K562 (cell line): ENCODE measurements at regions not wholly inside any gene's neighbourhood (a gene's known extent, or its start where the extent isn't known, plus 50 kb on each side); places are given as distances from the start of the nearest gene placed in this dataset.

ENCODE experiments used
- ATAC-seq: fragments of 200-7000 bp; cut with Tn5 transposase; 3 replicates; pipeline ENCODE4 v1.9.1; 2020; ENCODE audit warnings: moderate library complexity
- BruUV-seq: library from RNA; stranded (reverse); fragments of 400-500 nt; replicated peaks from 2 replicates; lab custom pipeline; 2021; lab: Mats Ljungman, UMichigan
- CTCF ChIA-PET: fragments of 300-600 bp; formaldehyde crosslinking; extraction: SDS; loops from one replicate; lab custom pipeline; 2021; ENCODE audit warnings: low intra/inter-chr PET ratio; lab: Yijun Ruan, JAX
- POLR2A ChIA-PET: fragments of 300-600, 350-650 bp; sonication (Branson Sonifier 250); formaldehyde crosslinking; extraction: SDS; loops from one replicate; lab custom pipeline; 2021; ENCODE audit warnings: antibody characterized with exemption, inconsistent platforms; lab: Yijun Ruan, JAX
- DNase-seq, 4 experiments: peaks; one replicate each; pipeline versions ENCODE4 v3.0.0 to v3.0.0-alpha.2; 2011 to 2018; ENCODE audit warnings: low spot score in 3 of 4, mixed read lengths in 3 of 4; ENCODE audit errors: extremely low read depth in 1 of 4
- FAIRE-seq: peaks from 2 replicates; lab custom pipeline; 2011; peaks lifted over from hg19 to GRCh38; lab: Jason Lieb, UNC
- H2AFZ ChIP-seq: 2 replicates; pipeline ENCODE4 v1.6.0; 2011; ENCODE audit warnings: low read depth, low read length, control low read depth, inconsistent platforms
- H3K27ac ChIP-seq: fragments of 200-600 bp; 3 replicates; pipeline ENCODE4 v1.8.0; 2011; ENCODE audit warnings: low read depth, mild to moderate bottlenecking, control low read depth, inconsistent platforms, low read length, moderate library complexity, mixed read lengths; ENCODE audit errors: extremely low read depth
- H3K27me3 ChIP-seq, 2 experiments: fragments of 300-600 bp in 1 of 2; 2 replicates in 1 of 2; 3 replicates in 1 of 2; pipeline versions ENCODE4 v1.6.0 to v1.8.0; 2011; ENCODE audit warnings: inconsistent platforms in 2 of 2, low read length in 2 of 2, mild to moderate bottlenecking in 1 of 2, mixed read lengths in 1 of 2, moderate library complexity in 1 of 2; ENCODE audit not compliant: control insufficient read depth in 2 of 2, insufficient read depth in 2 of 2
- H3K36me3 ChIP-seq: fragments of 300-600 bp; 3 replicates; pipeline ENCODE4 v1.8.0; 2011; ENCODE audit warnings: mild to moderate bottlenecking, low read length, inconsistent platforms; ENCODE audit not compliant: control insufficient read depth, insufficient read depth
- H3K4me1 ChIP-seq, 2 experiments: fragments of 200-600 bp in 1 of 2; replicated peaks in 1 of 2; 2 replicates in 1 of 2; 3 replicates in 1 of 2; pipeline versions ENCODE4 v1.5.1 to v1.8.0; 2011; ENCODE audit warnings: inconsistent platforms in 2 of 2, low read length in 2 of 2, mild to moderate bottlenecking in 1 of 2, mixed read lengths in 1 of 2, moderate library complexity in 1 of 2; ENCODE audit not compliant: control insufficient read depth in 2 of 2, insufficient read depth in 2 of 2
- H3K4me2 ChIP-seq: 2 replicates; pipeline ENCODE4 v1.6.1; 2011; ENCODE audit warnings: low read length, control low read depth, inconsistent platforms, mixed read lengths; ENCODE audit not compliant: insufficient read depth
- H3K4me3 ChIP-seq: fragments of 200-600 bp; sonication (generic), shearing (Covaris generic); 2 replicates; pipeline ENCODE4 v1.5.1; 2016; ENCODE audit warnings: control low read depth, inconsistent platforms
- H3K79me2 ChIP-seq: fragments of 200-600 bp; 3 replicates; pipeline ENCODE4 v1.8.0; 2011; ENCODE audit warnings: low read length, inconsistent platforms; ENCODE audit not compliant: control insufficient read depth, insufficient read depth
- H3K9ac ChIP-seq, 2 experiments: 2 replicates each; pipeline versions ENCODE4 v1.6.0 to v1.6.1; 2011; ENCODE audit warnings: low read depth in 2 of 2, low read length in 2 of 2, control low read depth in 1 of 2, inconsistent platforms in 1 of 2, mild to moderate bottlenecking in 1 of 2, mixed read lengths in 1 of 2; ENCODE audit not compliant: insufficient read depth in 1 of 2
- H3K9me1 ChIP-seq: one replicate; pipeline ENCODE4 v1.6.0; 2011; ENCODE audit warnings: inconsistent platforms, mild to moderate bottlenecking, low read length, moderate library complexity; ENCODE audit not compliant: control insufficient read depth, insufficient read depth
- H3K9me3 ChIP-seq: replicated peaks from 2 replicates; pipeline ENCODE4 v1.5.1; 2011; ENCODE audit warnings: low read depth, low read length, inconsistent platforms; ENCODE audit not compliant: control insufficient read depth, insufficient read depth
- H4K20me1 ChIP-seq: replicated peaks from 2 replicates; pipeline ENCODE4 v1.6.1; 2011; ENCODE audit warnings: low read length, inconsistent platforms, mixed read lengths; ENCODE audit not compliant: control insufficient read depth, insufficient read depth
- CREB1 ChIP-seq, 2 experiments: sonication (generic) in 1 of 2; formaldehyde crosslinking in 1 of 2; IDR thresholded peaks; 2 replicates each; pipeline versions ENCODE4 v1.6.1 to v1.8.0; 2012 to 2022; ENCODE audit warnings: inconsistent platforms in 1 of 2, mild to moderate bottlenecking in 1 of 2, missing genetic modification reagents in 1 of 2, moderate library complexity in 1 of 2
- CREBBP ChIP-seq: IDR thresholded peaks from one replicate; pipeline ENCODE4 v1.6.1; 2012; ENCODE audit warnings: low read depth, mild to moderate bottlenecking, control low read depth, inconsistent platforms, low read length
- GABPA ChIP-seq: fragments of 200-800 bp; sonication (Bioruptor generic); conservative IDR thresholded peaks from 2 replicates; pipeline ENCODE4 v1.6.1; 2016; ENCODE audit warnings: low read depth, missing genetic modification characterization, missing compliant biosample characterization
- HDAC2 ChIP-seq: fragments of 450-650 bp; IDR thresholded peaks from 2 replicates; pipeline ENCODE4 v1.6.1; 2016; ENCODE audit warnings: mild to moderate bottlenecking
- HOXB6 ChIP-seq: fragments of 250-450 bp; sonication (Bioruptor Pico); IDR thresholded peaks from 2 replicates; pipeline ENCODE4 v1.5.1; 2022; ENCODE audit warnings: mild to moderate bottlenecking, borderline replicate concordance
- MAFG ChIP-seq: fragments of 450-650 bp; conservative IDR thresholded peaks from 2 replicates; pipeline ENCODE4 v1.6.1; 2016; ENCODE audit warnings: missing genetic modification characterization, missing compliant biosample characterization
- NCOA1 ChIP-seq: fragments of 450-650 bp; IDR thresholded peaks from 2 replicates; pipeline ENCODE4 v1.6.1; 2016; ENCODE audit warnings: low read depth
- PCBP2 ChIP-seq: fragments of 200-400 bp; formaldehyde crosslinking; IDR thresholded peaks from 2 replicates; pipeline ENCODE4 v1.6.1; 2018; ENCODE audit warnings: low read length, low read depth, mild to moderate bottlenecking, moderate library complexity; ENCODE audit not compliant: poor library complexity, severe bottlenecking
- PHF20 ChIP-seq: fragments of 450-650 bp; IDR thresholded peaks from 2 replicates; pipeline ENCODE4 v1.6.1; 2018; ENCODE audit not compliant: partially characterized antibody
- PHF21A ChIP-seq: fragments of 450-650 bp; IDR thresholded peaks from 2 replicates; pipeline ENCODE4 v1.6.1; 2017; ENCODE audit warnings: low read depth, borderline replicate concordance
- TRIM28 ChIP-seq: fragments of 450-650 bp; IDR thresholded peaks from 2 replicates; pipeline ENCODE4 v1.6.1; 2017
- ZNF133 ChIP-seq: fragments of 250-450 bp; sonication (Bioruptor Pico); IDR thresholded peaks from 2 replicates; pipeline ENCODE4 v1.4.0; 2020; ENCODE audit warnings: mild to moderate bottlenecking
- ZNF263 ChIP-seq: sonication (generic); formaldehyde crosslinking; IDR thresholded peaks from 2 replicates; pipeline ENCODE4 v1.8.0; 2022; ENCODE audit warnings: mild to moderate bottlenecking, missing genetic modification reagents, borderline replicate concordance
- ZNF347 ChIP-seq: fragments of 450-650 bp; formaldehyde crosslinking; IDR thresholded peaks from 2 replicates; pipeline ENCODE4 v1.4.0; 2020; ENCODE audit warnings: low read depth, mild to moderate bottlenecking, moderate library complexity
- ZNF408 ChIP-seq: fragments of 250-450 bp; sonication (Bioruptor Pico); IDR thresholded peaks from 2 replicates; pipeline ENCODE4 v1.4.0; 2020; ENCODE audit warnings: low read depth, mild to moderate bottlenecking, moderate library complexity
- ZNF436 ChIP-seq: fragments of 250-450, 450-650 bp; sonication (Bioruptor Pico); formaldehyde crosslinking; IDR thresholded peaks from 2 replicates; pipeline ENCODE4 v1.7.0; 2020; ENCODE audit warnings: mild to moderate bottlenecking
- in situ Hi-C: fragments of 300-500 bp; cut with MboI; formaldehyde crosslinking; loops from 4 replicates; pipeline ENCODE4 v1.15.0; 2018; ENCODE audit warnings: inconsistent platforms, mixed read lengths
- intact Hi-C: fragments of 100-400 bp; cut with micrococcal nuclease; formaldehyde crosslinking; loops from 2 replicates; pipeline ENCODE4 v1.14.2; 2022
- TF ChIP-seq, protein P1 (sequence below): sonication (generic); formaldehyde crosslinking; IDR thresholded peaks from 2 replicates; pipeline ENCODE4 v1.4.0; 2020; ENCODE audit warnings: mild to moderate bottlenecking, missing genetic modification reagents
- TF ChIP-seq, protein P2 (sequence below): fragments of 250-450 bp; sonication (Bioruptor Pico); IDR thresholded peaks from 2 replicates; pipeline ENCODE4 v1.8.0; 2022; ENCODE audit warnings: inconsistent platforms, mild to moderate bottlenecking, moderate library complexity, borderline replicate concordance

DNA sequence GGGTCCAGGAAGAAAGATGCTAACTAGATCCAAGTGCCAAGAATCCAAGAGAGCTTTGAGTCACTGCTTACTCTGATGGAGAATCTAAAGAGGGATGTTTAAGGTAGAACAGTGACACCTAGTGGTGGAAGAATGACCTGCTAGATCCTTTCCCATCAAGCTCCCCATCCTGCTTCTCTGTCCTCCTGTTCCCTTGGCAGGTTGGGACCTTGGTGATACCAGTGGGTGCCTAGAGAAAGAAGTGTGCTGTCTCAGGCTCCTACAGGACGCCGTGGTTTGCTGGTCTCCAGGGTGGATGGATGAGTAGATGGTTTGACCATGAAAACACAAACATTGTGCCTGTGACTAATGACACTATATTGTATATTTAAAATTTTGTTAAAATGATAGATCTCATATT is 383.7 kb downstream of the TMEM135 start (continued):
- TF ChIP-seq NCOA1 (no peak), MAFG (tag) (no peak), PHF21A (no peak)

DNA sequence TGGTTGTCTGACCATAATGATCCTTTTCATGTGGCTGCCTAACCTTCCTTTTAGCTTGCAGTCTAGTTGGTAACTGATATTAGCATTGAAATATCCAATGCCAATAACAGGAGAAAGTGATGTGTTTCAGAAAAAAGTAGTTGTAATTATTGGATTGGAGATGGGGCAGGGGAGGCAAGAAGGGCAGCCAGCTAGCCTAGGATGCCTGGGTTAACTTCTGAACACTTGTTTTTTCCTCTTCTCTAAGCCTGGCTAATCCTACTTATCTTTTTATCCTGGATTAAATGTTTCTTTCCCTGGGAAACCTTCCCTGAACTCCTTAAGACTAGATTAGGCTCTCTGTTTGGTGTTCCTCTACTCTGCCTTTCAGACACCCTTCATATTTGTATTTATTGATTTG is 380.2 kb downstream of the TMEM135 start:
- H3K27ac ChIP-seq, result no peak overlapping the region
- POLR2A ChIA-PET, result no interaction called here
- ATAC-seq (no peak), FAIRE-seq (no peak), DNase-seq (no peak)
- CTCF ChIA-PET, result interaction anchor here (1.2 kb wide), 1 partner anchor 548 kb away, joined by 6 read pairs; no protein-coding TSS in a partner anchor
- H3K9me1 ChIP-seq, result no peaks in the 10 kb centered on the region
- intact Hi-C loops (no loop called here), in situ Hi-C loops (no loop called here)
- no peak for TF ChIP-seq ZNF436 (CRISPR knock-in tag)
- no peak for TF ChIP-seq TRIM28
- TF ChIP-seq CREB1 (IDR thresholded peaks at IDR 0.05), result no peak
- no peak for TF ChIP-seq CREB1 (CRISPR knock-in tag; IDR thresholded peaks at IDR 0.05)
- TF ChIP-seq PCBP2, result no peak
- TF ChIP-seq ZNF408 (CRISPR knock-in tag), result no peak
- no peak for TF ChIP-seq ZNF133
- TF ChIP-seq, protein P1, sequence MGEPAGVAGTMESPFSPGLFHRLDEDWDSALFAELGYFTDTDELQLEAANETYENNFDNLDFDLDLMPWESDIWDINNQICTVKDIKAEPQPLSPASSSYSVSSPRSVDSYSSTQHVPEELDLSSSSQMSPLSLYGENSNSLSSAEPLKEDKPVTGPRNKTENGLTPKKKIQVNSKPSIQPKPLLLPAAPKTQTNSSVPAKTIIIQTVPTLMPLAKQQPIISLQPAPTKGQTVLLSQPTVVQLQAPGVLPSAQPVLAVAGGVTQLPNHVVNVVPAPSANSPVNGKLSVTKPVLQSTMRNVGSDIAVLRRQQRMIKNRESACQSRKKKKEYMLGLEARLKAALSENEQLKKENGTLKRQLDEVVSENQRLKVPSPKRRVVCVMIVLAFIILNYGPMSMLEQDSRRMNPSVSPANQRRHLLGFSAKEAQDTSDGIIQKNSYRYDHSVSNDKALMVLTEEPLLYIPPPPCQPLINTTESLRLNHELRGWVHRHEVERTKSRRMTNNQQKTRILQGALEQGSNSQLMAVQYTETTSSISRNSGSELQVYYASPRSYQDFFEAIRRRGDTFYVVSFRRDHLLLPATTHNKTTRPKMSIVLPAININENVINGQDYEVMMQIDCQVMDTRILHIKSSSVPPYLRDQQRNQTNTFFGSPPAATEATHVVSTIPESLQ (CRISPR knock-in tag), result no peak
- no peak for TF ChIP-seq GABPA
- no peak for TF ChIP-seq CREBBP
- TF ChIP-seq HOXB6, result no peak
- TF ChIP-seq ZNF347 (CRISPR knock-in tag), result no peak
- no peak for TF ChIP-seq HDAC2
- no peak for TF ChIP-seq PHF20
- TF ChIP-seq ZNF263 (CRISPR knock-in tag), result no peak
- TF ChIP-seq, protein P2, sequence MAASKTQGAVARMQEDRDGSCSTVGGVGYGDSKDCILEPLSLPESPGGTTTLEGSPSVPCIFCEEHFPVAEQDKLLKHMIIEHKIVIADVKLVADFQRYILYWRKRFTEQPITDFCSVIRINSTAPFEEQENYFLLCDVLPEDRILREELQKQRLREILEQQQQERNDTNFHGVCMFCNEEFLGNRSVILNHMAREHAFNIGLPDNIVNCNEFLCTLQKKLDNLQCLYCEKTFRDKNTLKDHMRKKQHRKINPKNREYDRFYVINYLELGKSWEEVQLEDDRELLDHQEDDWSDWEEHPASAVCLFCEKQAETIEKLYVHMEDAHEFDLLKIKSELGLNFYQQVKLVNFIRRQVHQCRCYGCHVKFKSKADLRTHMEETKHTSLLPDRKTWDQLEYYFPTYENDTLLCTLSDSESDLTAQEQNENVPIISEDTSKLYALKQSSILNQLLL, result no peak
- H4K20me1 ChIP-seq, result 0 out of 2 replicates have a peak, but pooled peaks cover 3% of the 10 kb centered on the region
- H3K4me3 ChIP-seq, result no peak overlapping the region
- no TSS peak for BruUV-seq
- no peak overlapping the region for H3K4me2 ChIP-seq
- no peak overlapping the region for H3K9ac ChIP-seq
- H3K4me1 ChIP-seq, result no peaks in the 10 kb centered on the region
- H3K36me3 ChIP-seq, result no peaks in the 10 kb centered on the region
- no peaks in the 10 kb centered on the region for H3K9me3 ChIP-seq
- no peak overlapping the region for H2AFZ ChIP-seq
- H3K27me3 ChIP-seq, result no peaks in the 10 kb centered on the region
- H3K79me2 ChIP-seq, result no peaks in the 10 kb centered on the region
